ENCODE measurements at regions not wholly inside any gene's neighbourhood (a gene's known extent, or its start where the extent isn't known, plus 50 kb on each side); places are given as distances from the start of the nearest gene placed in this dataset.
"Not testable (repeated sequence)": the region's sequence is repeated elsewhere in the genome, so short reads cannot be mapped to it uniquely, and the experiment has no call there.

GRCh38 chr12:14032191-14032590, 50.8 kb upstream of the GRIN2B start:
- not testable (repeated sequence) for H3K4me3 Mint-ChIP-seq, H3K36me3 Mint-ChIP-seq, H3K4me1 Mint-ChIP-seq, H3K27ac Mint-ChIP-seq, H3K9me3 Mint-ChIP-seq, ATAC-seq
- H3K27me3 Mint-ChIP-seq, result peaks cover 21% of the 10 kb centered on the region

DNA sequence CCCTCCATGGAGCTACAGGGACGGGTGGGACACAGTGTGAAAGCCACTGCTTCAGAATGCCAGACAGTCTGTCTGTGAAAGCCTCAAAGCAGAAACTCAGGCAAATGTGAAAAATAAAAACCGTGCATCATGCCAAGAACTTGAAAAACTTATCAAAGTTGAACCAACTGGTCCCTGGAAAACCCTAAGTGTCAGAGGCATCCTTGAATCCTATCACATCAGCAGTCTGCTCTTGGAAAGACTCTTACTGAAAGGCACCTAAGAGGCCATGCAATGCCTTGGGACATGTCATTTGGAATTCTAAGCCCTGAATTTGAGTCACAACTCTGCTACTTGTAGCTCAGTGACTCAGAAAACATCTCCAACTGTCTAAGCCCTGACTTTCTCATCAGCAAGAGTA, 62.4 kb upstream of the GRIN2B start:
- ATAC-seq, result no peak
- no peak overlapping the region for H3K4me3 Mint-ChIP-seq
- peaks cover 2% of the 10 kb centered on the region for H3K36me3 Mint-ChIP-seq
- H3K4me1 Mint-ChIP-seq, result no peaks in the 10 kb centered on the region
- H3K27me3 Mint-ChIP-seq, result peaks cover under 1% of the 10 kb centered on the region
- no peak overlapping the region for H3K27ac Mint-ChIP-seq
- peaks cover 4% of the 10 kb centered on the region for H3K9me3 Mint-ChIP-seq

GRCh38 chr12:14048941-14049545, 67.6 kb upstream of the GRIN2B start:
- no peaks in the 10 kb centered on the region for H3K36me3 Mint-ChIP-seq
- H3K27me3 Mint-ChIP-seq, result no peaks in the 10 kb centered on the region
- no peaks in the 10 kb centered on the region for H3K4me1 Mint-ChIP-seq
- ATAC-seq, result no peak
- H3K4me3 Mint-ChIP-seq, result no peak overlapping the region
- H3K27ac Mint-ChIP-seq, result no peak overlapping the region
- H3K9me3 Mint-ChIP-seq, result no peaks in the 10 kb centered on the region

DNA sequence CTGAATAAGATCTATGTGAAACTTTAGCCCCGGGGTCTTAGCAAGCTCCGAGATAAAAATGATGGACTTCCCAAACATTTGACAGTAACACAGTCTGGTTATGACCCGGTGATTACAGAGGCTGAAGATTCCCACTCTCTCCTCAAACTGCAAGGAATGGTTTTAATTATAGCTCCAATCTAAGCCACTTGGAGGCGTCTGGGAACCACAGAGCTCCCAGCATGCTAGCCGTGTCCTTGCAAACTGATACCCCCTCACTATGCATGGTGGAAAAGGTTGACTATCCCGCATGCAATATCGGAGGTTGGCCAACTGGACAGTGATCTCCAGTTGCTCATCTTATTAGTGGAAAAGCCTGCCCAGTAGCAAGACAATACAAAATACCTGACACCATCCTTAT, 76.5 kb upstream of the GRIN2B start:
- Mint-ChIP-seq H3K36me3 (no peaks in the 10 kb centered on the region), H3K27ac (no peak overlapping the region), H3K4me1 (no peaks in the 10 kb centered on the region), H3K27me3 (peaks cover 13% of the 10 kb centered on the region), H3K9me3 (peaks cover 3% of the 10 kb centered on the region), H3K4me3 (no peak overlapping the region)
- ATAC-seq, result no peak

DNA sequence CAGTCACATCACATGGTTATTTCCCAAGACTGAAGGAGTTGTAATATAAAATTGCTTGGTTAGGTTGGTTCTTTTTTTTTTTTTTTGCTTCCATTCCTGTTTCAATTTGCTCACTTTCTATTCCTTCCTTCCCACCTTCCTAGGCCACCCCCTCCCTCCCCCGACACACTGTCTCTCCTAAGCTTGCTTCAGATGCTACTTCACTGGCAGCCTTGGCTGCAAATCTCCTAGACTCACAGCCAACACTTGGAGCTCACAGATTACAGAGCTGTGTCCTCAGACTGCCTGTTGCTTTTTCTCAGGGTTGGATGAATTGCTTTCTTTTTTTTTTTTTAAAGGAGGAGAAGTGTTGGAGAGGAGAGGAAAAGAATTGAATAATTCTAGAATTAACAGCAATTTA, 77.3 kb upstream of the GRIN2B start:
- H3K27me3 Mint-ChIP-seq, result peaks cover 13% of the 10 kb centered on the region
- ATAC-seq, result no peak
- H3K36me3 Mint-ChIP-seq, result no peaks in the 10 kb centered on the region
- no peak overlapping the region for H3K4me3 Mint-ChIP-seq
- peaks cover 3% of the 10 kb centered on the region for H3K9me3 Mint-ChIP-seq
- H3K4me1 Mint-ChIP-seq, result no peaks in the 10 kb centered on the region
- no peak overlapping the region for H3K27ac Mint-ChIP-seq

DNA sequence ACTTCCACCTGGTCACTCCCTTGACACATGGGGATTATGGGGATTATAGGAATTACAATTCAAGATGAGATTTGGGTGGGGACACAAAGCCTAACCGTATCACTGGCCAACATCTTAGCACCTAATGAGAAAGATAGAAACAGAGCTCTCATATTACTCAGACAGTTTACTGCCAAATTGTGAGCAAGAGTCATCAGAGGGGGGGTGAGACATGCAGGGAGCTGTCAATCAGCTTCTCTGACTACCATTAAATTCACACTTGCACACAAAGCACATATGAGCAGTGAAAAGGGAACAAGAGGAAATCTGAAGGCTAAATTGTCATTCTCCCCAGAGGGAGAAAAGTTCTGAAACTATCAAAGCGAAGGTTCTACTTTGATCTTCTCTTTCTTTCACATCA, 78.1 kb upstream of the GRIN2B start:
- Mint-ChIP-seq H3K27ac (no peak overlapping the region), H3K27me3 (peaks cover 13% of the 10 kb centered on the region), H3K36me3 (no peaks in the 10 kb centered on the region), H3K4me3 (no peak overlapping the region), H3K9me3 (peaks cover 3% of the 10 kb centered on the region), H3K4me1 (no peaks in the 10 kb centered on the region)
- no peak for ATAC-seq

DNA sequence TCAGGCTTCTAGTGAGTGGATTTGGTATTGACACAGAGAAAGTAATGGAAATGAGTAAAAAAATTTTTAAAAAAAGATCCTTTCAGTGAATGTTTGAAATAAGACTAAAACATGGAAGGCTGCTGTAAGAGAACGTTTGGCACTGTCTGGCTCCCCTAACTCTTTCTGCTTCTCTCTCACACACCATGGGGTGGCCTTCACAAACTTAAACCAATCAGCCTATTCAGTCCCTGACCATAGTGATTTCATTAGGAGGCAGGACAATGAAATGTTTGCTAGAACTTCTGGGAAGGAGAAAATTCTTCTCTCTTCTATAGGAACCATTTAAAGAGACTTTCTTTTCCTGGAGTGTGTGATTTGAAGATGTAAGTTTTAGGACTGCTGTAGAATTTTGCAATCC, 84.2 kb upstream of the GRIN2B start:
- H3K4me1 Mint-ChIP-seq, result no peaks in the 10 kb centered on the region

GRCh38 chr12:14066021-14066420, 84.6 kb upstream of the GRIN2B start:
- no peak for ATAC-seq
- H3K9me3 Mint-ChIP-seq, result no peaks in the 10 kb centered on the region

More for the DNA sequence above, 84.2 kb upstream of the GRIN2B start:
- no peak overlapping the region for H3K4me3 Mint-ChIP-seq
- no peaks in the 10 kb centered on the region for H3K9me3 Mint-ChIP-seq
- H3K27ac Mint-ChIP-seq, result no peak overlapping the region
- no peaks in the 10 kb centered on the region for H3K27me3 Mint-ChIP-seq
- no peaks in the 10 kb centered on the region for H3K36me3 Mint-ChIP-seq
- ATAC-seq, result no peak

GRCh38 chr12:14068961-14069360, 87.6 kb upstream of the GRIN2B start:
- ATAC-seq, result no peak
- Mint-ChIP-seq H3K4me3 (no peak overlapping the region), H3K9me3 (no peaks in the 10 kb centered on the region), H3K4me1 (no peaks in the 10 kb centered on the region), H3K27me3 (peaks cover 9% of the 10 kb centered on the region), H3K27ac (no peak overlapping the region), H3K36me3 (no peaks in the 10 kb centered on the region)

More at GRCh38 chr12:14066021-14066420, 84.6 kb upstream of the GRIN2B start:
- Mint-ChIP-seq H3K27me3 (no peaks in the 10 kb centered on the region), H3K4me1 (no peaks in the 10 kb centered on the region), H3K27ac (no peak overlapping the region), H3K4me3 (no peak overlapping the region), H3K36me3 (no peaks in the 10 kb centered on the region)

GRCh38 chr12:14071833-14072232, 90.4 kb upstream of the GRIN2B start:
- no peaks in the 10 kb centered on the region for H3K4me1 Mint-ChIP-seq

GRCh38 chr12:14072987-14073386, 91.6 kb upstream of the GRIN2B start:
- Mint-ChIP-seq H3K9me3 (peaks cover 5% of the 10 kb centered on the region), H3K27me3 (peaks cover 21% of the 10 kb centered on the region), H3K36me3 (peaks cover 6% of the 10 kb centered on the region), H3K27ac (no peak overlapping the region), H3K4me3 (no peak overlapping the region), H3K4me1 (no peaks in the 10 kb centered on the region)
- no peak for ATAC-seq

More at GRCh38 chr12:14071833-14072232, 90.4 kb upstream of the GRIN2B start:
- Mint-ChIP-seq H3K36me3 (peaks cover 1% of the 10 kb centered on the region), H3K27me3 (peaks cover 14% of the 10 kb centered on the region), H3K9me3 (peaks cover 1% of the 10 kb centered on the region), H3K27ac (no peak overlapping the region), H3K4me3 (no peak overlapping the region)
- ATAC-seq, result no peak

DNA sequence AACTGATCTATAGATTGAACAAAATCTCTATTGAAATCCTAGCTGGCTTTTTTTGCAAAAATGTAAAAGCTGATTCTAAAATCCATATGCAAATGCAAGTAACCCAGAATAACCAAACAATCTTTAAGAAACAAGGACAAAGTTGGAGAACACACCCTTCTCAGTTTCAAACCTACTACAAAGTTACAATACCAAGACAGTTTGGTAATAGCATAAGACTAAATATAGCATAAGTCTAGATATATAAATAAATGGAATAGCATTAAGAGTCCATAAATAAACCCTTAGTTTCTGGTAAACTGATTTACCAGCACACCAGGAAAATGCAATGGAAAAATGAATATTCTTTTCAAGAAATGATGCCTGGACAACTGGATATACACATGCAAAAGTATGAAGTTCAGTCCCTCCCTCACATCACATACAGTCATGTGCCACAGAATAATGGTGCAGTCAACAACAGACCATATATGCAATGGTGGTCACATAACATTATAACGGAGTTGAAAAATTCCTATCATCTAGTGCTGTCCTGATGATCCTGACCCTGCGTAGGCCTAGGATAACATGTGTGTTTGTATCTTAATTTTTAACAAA, 94.5 kb upstream of the GRIN2B start:
- H3K36me3 Mint-ChIP-seq, result peaks cover 6% of the 10 kb centered on the region
- H3K27me3 Mint-ChIP-seq, result peaks cover 21% of the 10 kb centered on the region
- no peak for ATAC-seq
- H3K4me1 Mint-ChIP-seq, result no peaks in the 10 kb centered on the region
- peaks cover 5% of the 10 kb centered on the region for H3K9me3 Mint-ChIP-seq
- H3K27ac Mint-ChIP-seq, result no peak overlapping the region
- H3K4me3 Mint-ChIP-seq, result no peak overlapping the region

- H3K36me3 Mint-ChIP-seq, result peaks cover 6% of the 10 kb centered on the region
- no peak overlapping the region for H3K27ac Mint-ChIP-seq
- no peak for ATAC-seq
- peaks cover 21% of the 10 kb centered on the region for H3K27me3 Mint-ChIP-seq
- no peak overlapping the region for H3K4me3 Mint-ChIP-seq
- H3K9me3 Mint-ChIP-seq, result peaks cover 5% of the 10 kb centered on the region
- H3K4me1 Mint-ChIP-seq, result no peaks in the 10 kb centered on the region
These were observed 95.1 kb upstream of the GRIN2B start for GRCh38 chr12:14076538-14076937.

GRCh38 chr12:14086838-14087237, 105.4 kb upstream of the GRIN2B start:
- Mint-ChIP-seq H3K4me3 (no peak overlapping the region), H3K9me3 (peaks cover 3% of the 10 kb centered on the region)
- ATAC-seq, result no peak

DNA sequence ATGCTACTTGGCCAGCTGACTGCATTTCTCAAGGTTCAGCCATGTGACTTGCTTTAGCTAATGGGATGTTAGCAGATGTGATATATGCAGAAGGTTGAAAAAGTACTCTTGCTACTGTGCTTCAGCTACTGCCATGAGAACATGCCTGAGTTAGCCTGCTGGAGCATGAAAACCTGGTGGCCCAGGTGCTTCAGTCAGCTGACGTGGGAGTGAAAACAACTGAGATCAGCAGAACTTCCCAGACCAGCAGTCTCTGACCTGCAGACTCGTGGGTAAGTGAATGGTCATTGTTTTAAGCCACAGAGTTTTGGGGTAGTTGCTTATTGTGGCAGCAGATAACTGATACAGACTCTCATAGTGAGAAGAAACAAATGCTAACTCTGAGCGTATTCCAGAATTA, 118.6 kb upstream of the GRIN2B start:
- Mint-ChIP-seq H3K27ac (no peak overlapping the region), H3K4me3 (no peak overlapping the region)
- no peak for ATAC-seq

More at GRCh38 chr12:14086838-14087237, 105.4 kb upstream of the GRIN2B start:
- Mint-ChIP-seq H3K27me3 (peaks cover 14% of the 10 kb centered on the region), H3K27ac (no peak overlapping the region), H3K4me1 (no peaks in the 10 kb centered on the region), H3K36me3 (no peaks in the 10 kb centered on the region)

GRCh38 chr12:14101556-14101955, 120.2 kb upstream of the GRIN2B start:
- H3K4me1 Mint-ChIP-seq, H3K27ac Mint-ChIP-seq, H3K4me3 Mint-ChIP-seq, H3K27me3 Mint-ChIP-seq, ATAC-seq: not testable (repeated sequence)
- peaks cover 20% of the 10 kb centered on the region for H3K9me3 Mint-ChIP-seq
- H3K36me3 Mint-ChIP-seq, result peaks cover 27% of the 10 kb centered on the region

More for the DNA sequence above, 118.6 kb upstream of the GRIN2B start:
- no peaks in the 10 kb centered on the region for H3K4me1 Mint-ChIP-seq
- peaks cover 27% of the 10 kb centered on the region for H3K36me3 Mint-ChIP-seq
- peaks cover 21% of the 10 kb centered on the region for H3K9me3 Mint-ChIP-seq
- peaks cover 10% of the 10 kb centered on the region for H3K27me3 Mint-ChIP-seq
